ENCODE measurements at regions not wholly inside any gene's neighbourhood (a gene's known extent, or its start where the extent isn't known, plus 50 kb on each side); places are given as distances from the start of the nearest gene placed in this dataset.

DNA sequence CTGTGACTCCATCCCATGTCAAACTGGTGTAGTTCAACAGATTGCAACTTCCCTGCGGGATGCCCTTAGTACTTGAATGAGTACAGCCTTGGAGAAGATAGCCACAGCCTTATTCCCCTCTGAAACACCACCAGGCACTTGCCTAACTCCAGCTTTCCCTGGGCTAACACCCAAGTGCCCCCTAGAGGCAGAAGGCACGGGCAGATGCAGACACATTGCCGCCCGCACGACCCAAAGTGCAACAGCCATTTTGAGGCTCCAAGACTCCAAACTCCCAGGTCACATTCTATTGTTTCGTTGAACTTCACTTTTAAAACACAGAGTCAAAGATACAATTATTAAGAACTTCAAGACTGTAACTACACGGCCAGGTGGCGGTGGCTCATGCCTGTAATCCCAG lies 163.6 kb upstream of the CDH6 start:
- Histone ChIP-seq H3K9ac (ENCODE audit: low read length) (no peak overlapping the region), H3K4me2 (ENCODE audit: low read length) (no peak overlapping the region), H3K9me3 (ENCODE audit: insufficient read depth, low read length) (no peaks in the 10 kb centered on the region), H4K20me1 (ENCODE audit: insufficient read depth, low read length) (no peaks in the 10 kb centered on the region), H3K79me2 (ENCODE audit: low read length) (no peaks in the 10 kb centered on the region), H3K27me3 (ENCODE audit: low read depth, low read length) (no peaks in the 10 kb centered on the region), H3K36me3 (replicated peaks; ENCODE audit: low read depth, low read length) (no peaks in the 10 kb centered on the region), H3K4me1 (ENCODE audit: low read length) (no peaks in the 10 kb centered on the region), H2AFZ (ENCODE audit: low read depth, low read length) (no peak overlapping the region), H3K4me3 (ENCODE audit: low read length) (no peak overlapping the region), H3K27ac (ENCODE audit: low read length) (no peak overlapping the region)
- TF ChIP-seq, protein P1, sequence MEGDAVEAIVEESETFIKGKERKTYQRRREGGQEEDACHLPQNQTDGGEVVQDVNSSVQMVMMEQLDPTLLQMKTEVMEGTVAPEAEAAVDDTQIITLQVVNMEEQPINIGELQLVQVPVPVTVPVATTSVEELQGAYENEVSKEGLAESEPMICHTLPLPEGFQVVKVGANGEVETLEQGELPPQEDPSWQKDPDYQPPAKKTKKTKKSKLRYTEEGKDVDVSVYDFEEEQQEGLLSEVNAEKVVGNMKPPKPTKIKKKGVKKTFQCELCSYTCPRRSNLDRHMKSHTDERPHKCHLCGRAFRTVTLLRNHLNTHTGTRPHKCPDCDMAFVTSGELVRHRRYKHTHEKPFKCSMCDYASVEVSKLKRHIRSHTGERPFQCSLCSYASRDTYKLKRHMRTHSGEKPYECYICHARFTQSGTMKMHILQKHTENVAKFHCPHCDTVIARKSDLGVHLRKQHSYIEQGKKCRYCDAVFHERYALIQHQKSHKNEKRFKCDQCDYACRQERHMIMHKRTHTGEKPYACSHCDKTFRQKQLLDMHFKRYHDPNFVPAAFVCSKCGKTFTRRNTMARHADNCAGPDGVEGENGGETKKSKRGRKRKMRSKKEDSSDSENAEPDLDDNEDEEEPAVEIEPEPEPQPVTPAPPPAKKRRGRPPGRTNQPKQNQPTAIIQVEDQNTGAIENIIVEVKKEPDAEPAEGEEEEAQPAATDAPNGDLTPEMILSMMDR (IDR thresholded peaks at IDR 0.05; ENCODE audit: low read depth, low read length), result 0 out of 2 replicates have a peak, but pooled peaks have one; percentile 4
- no peak for TF ChIP-seq EZH2phosphoT487 (IDR thresholded peaks at IDR 0.05; ENCODE audit: low read depth)

DNA sequence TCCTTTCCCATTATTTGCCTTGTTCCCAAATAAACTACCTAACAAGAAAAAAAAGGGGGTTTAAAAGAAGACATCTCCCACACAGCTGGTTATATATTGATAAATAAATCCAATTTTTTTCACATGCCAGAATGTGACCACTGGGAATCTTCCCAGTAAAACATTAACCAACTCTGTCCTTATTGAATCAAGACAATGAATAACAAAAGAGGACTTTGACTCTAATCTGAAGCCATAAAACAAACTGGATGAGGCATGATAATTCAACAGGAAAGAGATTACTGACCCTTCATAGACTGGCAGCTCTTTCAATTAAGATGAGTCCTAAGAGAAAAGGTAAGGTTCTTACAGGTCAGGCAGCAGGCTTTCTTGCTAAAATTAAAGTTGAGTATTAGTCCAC lies 165.8 kb upstream of the CDH6 start:
- no peaks in the 10 kb centered on the region for H3K27me3 ChIP-seq (ENCODE audit: low read depth, low read length)
- H3K4me2 ChIP-seq (ENCODE audit: low read length), result no peak overlapping the region
- H3K4me1 ChIP-seq (ENCODE audit: low read length), result no peaks in the 10 kb centered on the region
- H3K9ac ChIP-seq (ENCODE audit: low read length), result no peak overlapping the region
- H3K27ac ChIP-seq (ENCODE audit: low read length), result no peak overlapping the region
- H3K36me3 ChIP-seq (replicated peaks; ENCODE audit: low read depth, low read length), result no peaks in the 10 kb centered on the region
- H3K4me3 ChIP-seq (ENCODE audit: low read length), result no peak overlapping the region
- H3K9me3 ChIP-seq (ENCODE audit: insufficient read depth, low read length), result no peaks in the 10 kb centered on the region
- H2AFZ ChIP-seq (ENCODE audit: low read depth, low read length), result no peak overlapping the region
- TF ChIP-seq EZH2phosphoT487 (IDR thresholded peaks at IDR 0.05; ENCODE audit: low read depth), result no peak
- TF ChIP-seq, protein P1 (IDR thresholded peaks at IDR 0.05; ENCODE audit: low read depth, low read length), result no peak
- H3K79me2 ChIP-seq (ENCODE audit: low read length), result no peaks in the 10 kb centered on the region
- no peaks in the 10 kb centered on the region for H4K20me1 ChIP-seq (ENCODE audit: insufficient read depth, low read length)

DNA sequence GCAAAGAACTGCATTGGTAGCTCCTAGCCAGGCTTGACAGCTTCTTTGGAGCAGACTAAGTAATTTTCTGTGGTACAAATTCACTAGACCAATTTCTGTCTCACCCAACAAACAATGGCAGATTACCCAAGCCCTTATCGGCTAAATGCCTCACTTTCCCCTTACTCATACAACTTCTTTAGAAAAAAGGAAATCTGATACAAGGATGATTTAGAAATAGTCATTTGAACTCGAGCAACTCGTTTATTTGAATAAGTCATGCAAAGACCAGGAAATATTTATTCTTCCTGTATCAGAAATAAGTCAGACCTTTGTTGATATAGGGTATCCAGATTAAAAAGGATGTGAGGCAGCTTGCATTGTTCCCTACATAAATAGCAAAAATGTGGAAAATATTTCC lies 170.4 kb upstream of the CDH6 start:
- H3K36me3 ChIP-seq (replicated peaks; ENCODE audit: low read depth, low read length), result no peaks in the 10 kb centered on the region
- no peak overlapping the region for H2AFZ ChIP-seq (ENCODE audit: low read depth, low read length)
- H3K27me3 ChIP-seq (ENCODE audit: low read depth, low read length), result no peaks in the 10 kb centered on the region
- no peaks in the 10 kb centered on the region for H4K20me1 ChIP-seq (ENCODE audit: insufficient read depth, low read length)
- no peak overlapping the region for H3K9ac ChIP-seq (ENCODE audit: low read length)
- no peak for TF ChIP-seq EZH2phosphoT487 (IDR thresholded peaks at IDR 0.05; ENCODE audit: low read depth)
- TF ChIP-seq, protein P1 (IDR thresholded peaks at IDR 0.05; ENCODE audit: low read depth, low read length), result no peak
- H3K79me2 ChIP-seq (ENCODE audit: low read length), result no peaks in the 10 kb centered on the region
- H3K4me2 ChIP-seq (ENCODE audit: low read length), result no peak overlapping the region
- no peak overlapping the region for H3K4me3 ChIP-seq (ENCODE audit: low read length)
- H3K9me3 ChIP-seq (ENCODE audit: insufficient read depth, low read length), result no peaks in the 10 kb centered on the region
- H3K4me1 ChIP-seq (ENCODE audit: low read length), result no peaks in the 10 kb centered on the region
- no peak overlapping the region for H3K27ac ChIP-seq (ENCODE audit: low read length)

DNA sequence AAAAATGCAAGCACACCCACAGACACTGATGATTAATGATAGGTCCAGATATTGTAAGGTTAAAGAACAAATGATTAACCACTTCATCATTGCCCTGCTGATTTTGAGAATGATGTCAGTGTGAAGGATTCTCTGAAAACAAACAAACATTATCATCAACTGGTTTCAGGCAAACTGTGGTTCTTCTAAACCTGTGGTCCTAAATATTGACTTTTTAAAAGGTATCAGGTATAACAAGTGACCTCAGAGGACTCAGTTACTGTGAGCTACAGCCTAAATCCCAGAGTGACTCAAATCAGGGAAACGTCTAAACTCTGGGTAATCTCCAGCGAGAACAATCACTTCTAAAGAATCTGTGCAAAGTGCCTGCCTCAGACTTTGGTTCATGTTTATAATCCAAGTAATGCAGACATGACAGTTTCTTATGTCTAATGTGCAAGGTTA lies 172.3 kb upstream of the CDH6 start:
- TF ChIP-seq EZH2phosphoT487 (IDR thresholded peaks at IDR 0.05; ENCODE audit: low read depth), result no peak
- TF ChIP-seq, protein P1 (IDR thresholded peaks at IDR 0.05; ENCODE audit: low read depth, low read length), result no peak
- Histone ChIP-seq H3K4me1 (ENCODE audit: low read length) (no peaks in the 10 kb centered on the region), H2AFZ (ENCODE audit: low read depth, low read length) (no peak overlapping the region), H3K4me2 (ENCODE audit: low read length) (no peak overlapping the region), H3K9me3 (ENCODE audit: insufficient read depth, low read length) (no peaks in the 10 kb centered on the region), H3K9ac (ENCODE audit: low read length) (no peak overlapping the region), H3K4me3 (ENCODE audit: low read length) (no peak overlapping the region), H3K79me2 (ENCODE audit: low read length) (no peaks in the 10 kb centered on the region), H3K27me3 (ENCODE audit: low read depth, low read length) (no peaks in the 10 kb centered on the region), H3K36me3 (replicated peaks; ENCODE audit: low read depth, low read length) (no peaks in the 10 kb centered on the region), H3K27ac (ENCODE audit: low read length) (no peak overlapping the region), H4K20me1 (ENCODE audit: insufficient read depth, low read length) (no peaks in the 10 kb centered on the region)

All from OCI-LY3 (cell line).